Upper lobe of left lung (tissue), 4 donors: ENCODE measurements at regions not wholly inside any gene's neighbourhood (a gene's known extent, or its start where the extent isn't known, plus 50 kb on each side); places are given as distances from the start of the nearest gene placed in this dataset.

Source experiments
- POLR2A ChIP-seq, 4 donors: fragments of 450-650 bp; IDR thresholded peaks; one replicate each; pipeline ENCODE4 v1.5.1; 2016 to 2017; ENCODE audit warnings: antibody characterized with exemption in 4 of 4, mild to moderate bottlenecking in 2 of 4
- POLR2AphosphoS5 ChIP-seq, 2 donors: sonication (generic); formaldehyde crosslinking; IDR thresholded peaks; one replicate each; pipeline ENCODE4 v1.5.1; 2017; ENCODE audit warnings: antibody characterized with exemption in 2 of 2
- TF ChIP-seq, protein P1 (sequence below), 6 experiments: fragments of 450-650 bp in 4 of 6; fragments of 200-600 bp in 2 of 6; sonication (generic) in 2 of 6; IDR thresholded peaks; one replicate each; pipeline ENCODE4 v1.5.1; 2016 to 2019; ENCODE audit warnings: antibody characterized with exemption in 6 of 6

DNA sequence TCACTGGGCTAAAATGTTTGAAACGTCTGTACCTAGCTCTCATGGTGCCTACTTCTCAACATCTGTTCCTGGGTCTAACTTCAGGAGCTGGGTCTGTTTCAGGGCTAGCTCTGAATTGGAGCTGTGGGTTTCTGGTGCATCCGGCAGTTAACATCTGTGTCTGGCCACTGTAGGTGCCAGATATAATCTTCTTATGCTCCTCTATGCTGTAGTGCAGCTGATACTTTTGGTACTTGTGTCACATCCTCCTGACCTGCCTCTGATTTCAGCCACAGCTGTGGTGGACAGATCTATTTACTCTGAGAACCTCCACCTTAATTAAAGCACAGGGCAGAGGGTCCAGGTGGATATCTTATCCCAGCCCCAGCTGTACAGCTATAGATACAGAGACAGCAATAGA is 496.5 kb upstream of the CDH11 start:
- TF ChIP-seq, protein P1, sequence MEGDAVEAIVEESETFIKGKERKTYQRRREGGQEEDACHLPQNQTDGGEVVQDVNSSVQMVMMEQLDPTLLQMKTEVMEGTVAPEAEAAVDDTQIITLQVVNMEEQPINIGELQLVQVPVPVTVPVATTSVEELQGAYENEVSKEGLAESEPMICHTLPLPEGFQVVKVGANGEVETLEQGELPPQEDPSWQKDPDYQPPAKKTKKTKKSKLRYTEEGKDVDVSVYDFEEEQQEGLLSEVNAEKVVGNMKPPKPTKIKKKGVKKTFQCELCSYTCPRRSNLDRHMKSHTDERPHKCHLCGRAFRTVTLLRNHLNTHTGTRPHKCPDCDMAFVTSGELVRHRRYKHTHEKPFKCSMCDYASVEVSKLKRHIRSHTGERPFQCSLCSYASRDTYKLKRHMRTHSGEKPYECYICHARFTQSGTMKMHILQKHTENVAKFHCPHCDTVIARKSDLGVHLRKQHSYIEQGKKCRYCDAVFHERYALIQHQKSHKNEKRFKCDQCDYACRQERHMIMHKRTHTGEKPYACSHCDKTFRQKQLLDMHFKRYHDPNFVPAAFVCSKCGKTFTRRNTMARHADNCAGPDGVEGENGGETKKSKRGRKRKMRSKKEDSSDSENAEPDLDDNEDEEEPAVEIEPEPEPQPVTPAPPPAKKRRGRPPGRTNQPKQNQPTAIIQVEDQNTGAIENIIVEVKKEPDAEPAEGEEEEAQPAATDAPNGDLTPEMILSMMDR (IDR thresholded peaks at IDR 0.05), result no peak
- TF ChIP-seq POLR2A (IDR thresholded peaks at IDR 0.05), result no peak
- TF ChIP-seq POLR2AphosphoS5 (IDR thresholded peaks at IDR 0.05), result no peak
